Activated CD8-positive, alpha-beta T cell treated with anti-CD3 and anti-CD28 coated beads for 36 hours (primary cell): ENCODE measurements at regions not wholly inside any gene's neighbourhood (a gene's known extent, or its start where the extent isn't known, plus 50 kb on each side); places are given as distances from the start of the nearest gene placed in this dataset.

Experiments
- ATAC-seq: fragments of 200-7000 bp; cut with Tn5 transposase; one replicate; pipeline ENCODE4 v1.10.0; 2021; ENCODE audit warnings: mild to moderate bottlenecking, moderate library complexity
- CTCF ChIA-PET: fragments of 350-600 bp; sonication (Branson Sonifier 250); formaldehyde crosslinking; loops from one replicate; lab custom pipeline; 2021; ENCODE audit warnings: antibody characterized with exemption; lab: Charles Lee
- POLR2A ChIA-PET: fragments of 350-600 bp; sonication (Branson Sonifier 250); formaldehyde crosslinking; loops from one replicate; lab custom pipeline; 2021; ENCODE audit warnings: antibody characterized with exemption; lab: Charles Lee
- DNase-seq: peaks from one replicate; pipeline ENCODE4 v3.0.0-alpha.2; 2020
- H3K27ac Mint-ChIP-seq: one replicate; pipeline ENCODE4 v1.8.0; 2021; ENCODE audit warnings: mild to moderate bottlenecking, mixed read lengths
- H3K27me3 Mint-ChIP-seq: one replicate; pipeline ENCODE4 v1.8.0; 2021; ENCODE audit warnings: mixed read lengths
- H3K36me3 Mint-ChIP-seq: one replicate; pipeline ENCODE4 v1.8.0; 2021; ENCODE audit warnings: low read depth, mixed read lengths
- H3K4me1 Mint-ChIP-seq: one replicate; pipeline ENCODE4 v1.8.0; 2021; ENCODE audit warnings: low read depth, mixed read lengths
- H3K4me3 Mint-ChIP-seq: one replicate; pipeline ENCODE4 v1.8.0; 2021; ENCODE audit warnings: mild to moderate bottlenecking, moderate library complexity, mixed read lengths
- H3K9me3 Mint-ChIP-seq: one replicate; pipeline ENCODE4 v1.8.0; 2021; ENCODE audit warnings: mixed read lengths
- intact Hi-C: fragments of 100-400 bp; cut with micrococcal nuclease; formaldehyde crosslinking; loops from one replicate; pipeline ENCODE4 v1.10.0; 2022
- TF ChIP-seq, protein P1 (sequence below): fragments of 200-600 bp; IDR thresholded peaks from one replicate; pipeline ENCODE4 v1.8.0; 2022; ENCODE audit warnings: antibody characterized with exemption, mild to moderate bottlenecking

DNA sequence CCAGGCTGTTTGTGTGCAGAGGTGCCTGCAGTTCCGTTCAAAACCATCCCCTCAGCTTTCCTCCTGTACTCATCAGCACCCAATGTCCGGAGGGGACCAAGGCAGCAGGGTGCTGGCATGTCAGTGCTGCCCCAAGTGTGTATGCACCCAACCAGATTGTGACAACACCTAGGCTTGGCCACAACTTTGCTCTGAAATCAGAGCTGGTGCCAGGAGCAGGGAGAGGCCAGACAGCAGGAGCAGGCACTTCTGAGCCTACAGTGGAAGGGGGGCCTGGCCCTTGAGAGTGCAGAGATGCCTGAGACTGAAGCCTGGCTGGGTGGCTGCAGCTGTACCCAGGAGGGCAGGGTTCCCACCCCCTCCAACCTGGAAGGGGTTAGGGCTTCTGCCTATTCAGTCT, 56.5 kb upstream of the RASGEF1B start:
- Mint-ChIP-seq H3K27ac (no peak overlapping the region), H3K27me3 (no peaks in the 10 kb centered on the region), H3K4me1 (no peaks in the 10 kb centered on the region), H3K9me3 (peaks cover 9% of the 10 kb centered on the region), H3K4me3 (no peak overlapping the region), H3K36me3 (no peaks in the 10 kb centered on the region)
- no peak for DNase-seq
- CTCF ChIA-PET: no interaction called here
- POLR2A ChIA-PET: interaction anchor here (1.2 kb wide), 1 partner anchor 25 kb away, joined by 3 read pairs; no protein-coding TSS in a partner anchor
- no peak for ATAC-seq
- intact Hi-C loops: no loop called here
- TF ChIP-seq, protein P1, sequence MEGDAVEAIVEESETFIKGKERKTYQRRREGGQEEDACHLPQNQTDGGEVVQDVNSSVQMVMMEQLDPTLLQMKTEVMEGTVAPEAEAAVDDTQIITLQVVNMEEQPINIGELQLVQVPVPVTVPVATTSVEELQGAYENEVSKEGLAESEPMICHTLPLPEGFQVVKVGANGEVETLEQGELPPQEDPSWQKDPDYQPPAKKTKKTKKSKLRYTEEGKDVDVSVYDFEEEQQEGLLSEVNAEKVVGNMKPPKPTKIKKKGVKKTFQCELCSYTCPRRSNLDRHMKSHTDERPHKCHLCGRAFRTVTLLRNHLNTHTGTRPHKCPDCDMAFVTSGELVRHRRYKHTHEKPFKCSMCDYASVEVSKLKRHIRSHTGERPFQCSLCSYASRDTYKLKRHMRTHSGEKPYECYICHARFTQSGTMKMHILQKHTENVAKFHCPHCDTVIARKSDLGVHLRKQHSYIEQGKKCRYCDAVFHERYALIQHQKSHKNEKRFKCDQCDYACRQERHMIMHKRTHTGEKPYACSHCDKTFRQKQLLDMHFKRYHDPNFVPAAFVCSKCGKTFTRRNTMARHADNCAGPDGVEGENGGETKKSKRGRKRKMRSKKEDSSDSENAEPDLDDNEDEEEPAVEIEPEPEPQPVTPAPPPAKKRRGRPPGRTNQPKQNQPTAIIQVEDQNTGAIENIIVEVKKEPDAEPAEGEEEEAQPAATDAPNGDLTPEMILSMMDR: no peak

DNA sequence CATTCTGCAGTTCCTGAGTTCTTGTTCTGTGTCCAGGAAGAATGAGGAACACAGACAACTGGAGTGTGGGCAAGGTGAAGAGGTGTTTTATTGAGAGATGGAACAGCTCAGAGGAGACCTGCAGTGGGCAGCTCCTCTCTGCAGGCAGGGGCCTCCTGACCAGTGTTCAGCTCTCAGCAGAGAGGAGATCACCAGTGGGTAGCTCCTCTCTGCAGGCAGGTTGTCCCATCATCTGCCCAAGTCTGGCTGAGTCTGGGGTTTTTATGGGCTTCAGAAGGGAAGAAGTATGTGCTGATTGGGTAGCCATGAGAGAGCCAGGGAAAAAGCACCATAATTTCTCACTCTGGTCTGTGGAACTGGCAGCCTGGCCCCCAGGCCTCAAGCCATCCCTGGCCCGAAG, 56.0 kb upstream of the RASGEF1B start:
- no peaks in the 10 kb centered on the region for H3K36me3 Mint-ChIP-seq
- no peaks in the 10 kb centered on the region for H3K4me1 Mint-ChIP-seq
- DNase-seq (no peak), ATAC-seq (no peak)
- intact Hi-C loops: no loop called here
- POLR2A ChIA-PET: interaction anchor here (1.2 kb wide), 1 partner anchor 26 kb away, joined by 3 read pairs; no protein-coding TSS in a partner anchor
- no peaks in the 10 kb centered on the region for H3K27me3 Mint-ChIP-seq
- CTCF ChIA-PET: interaction anchor here (0.9 kb wide), 1 partner anchor 125 kb away, joined by 3 read pairs; no protein-coding TSS in a partner anchor
- H3K27ac Mint-ChIP-seq: no peak overlapping the region
- TF ChIP-seq, protein P1: no peak
- H3K4me3 Mint-ChIP-seq: no peak overlapping the region
- peaks cover 9% of the 10 kb centered on the region for H3K9me3 Mint-ChIP-seq

DNA sequence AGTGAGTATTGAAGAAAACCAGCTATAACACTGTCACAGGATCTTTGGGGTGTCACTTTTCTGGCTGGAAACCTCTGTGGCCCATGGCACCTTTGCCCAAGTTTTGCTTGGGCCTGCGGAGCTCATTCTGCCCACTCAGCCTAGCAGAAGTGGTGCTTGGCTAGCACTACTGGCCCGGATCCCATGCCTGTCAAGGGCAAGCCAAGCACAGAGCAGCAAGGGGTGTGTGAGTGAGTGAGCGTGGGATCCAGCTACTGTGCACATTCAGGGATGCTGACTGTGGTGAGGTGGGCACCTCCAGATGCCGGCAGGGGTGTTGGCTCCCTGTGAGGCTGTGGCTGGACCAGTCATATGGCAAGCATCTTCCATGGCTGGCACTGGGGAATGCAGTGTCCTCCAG, 55.4 kb upstream of the RASGEF1B start:
- ATAC-seq: no peak
- Mint-ChIP-seq H3K36me3 (no peaks in the 10 kb centered on the region), H3K4me1 (no peaks in the 10 kb centered on the region), H3K27ac (no peak overlapping the region), H3K27me3 (no peaks in the 10 kb centered on the region), H3K9me3 (peaks cover 9% of the 10 kb centered on the region), H3K4me3 (no peak overlapping the region)
- TF ChIP-seq, protein P1: no peak
- intact Hi-C loops: no loop called here
- POLR2A ChIA-PET: interaction anchor here (1.2 kb wide), 1 partner anchor 26 kb away, joined by 3 read pairs; no protein-coding TSS in a partner anchor
- CTCF ChIA-PET: interaction anchor here (0.9 to 1.3 kb wide), 2 partner anchors 60 to 125 kb away, joined by 3 to 6 read pairs; no protein-coding TSS in a partner anchor
- DNase-seq: no peak

DNA sequence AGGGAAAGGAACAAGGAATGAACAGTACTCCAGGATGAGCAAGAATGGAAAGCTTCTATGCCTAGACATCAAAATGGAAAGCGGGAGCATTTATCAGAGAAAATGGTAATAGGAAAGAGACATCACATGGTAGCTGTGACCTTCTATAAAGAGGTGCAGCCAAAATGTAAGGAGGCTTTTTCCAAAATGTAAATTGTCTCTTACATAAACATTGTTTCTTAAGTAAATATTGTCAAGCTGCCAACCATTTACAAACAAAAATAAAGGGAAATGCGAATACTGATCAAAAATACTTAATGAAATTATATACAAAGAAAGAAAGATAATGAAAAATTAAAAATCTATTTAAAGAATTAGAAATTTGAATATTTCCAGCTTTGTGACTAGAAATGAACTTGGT, 55.0 kb upstream of the RASGEF1B start:
- H3K4me1 Mint-ChIP-seq: no peaks in the 10 kb centered on the region
- POLR2A ChIA-PET: no interaction called here
- ATAC-seq (no peak), DNase-seq (no peak)
- no peaks in the 10 kb centered on the region for H3K27me3 Mint-ChIP-seq
- no peak overlapping the region for H3K27ac Mint-ChIP-seq
- TF ChIP-seq, protein P1: no peak
- intact Hi-C loops: no loop called here
- CTCF ChIA-PET: interaction anchor here (1.3 kb wide), 1 partner anchor 59 kb away, joined by 6 read pairs; no protein-coding TSS in a partner anchor
- H3K9me3 Mint-ChIP-seq: peaks cover 9% of the 10 kb centered on the region
- H3K4me3 Mint-ChIP-seq: no peak overlapping the region
- no peaks in the 10 kb centered on the region for H3K36me3 Mint-ChIP-seq

DNA sequence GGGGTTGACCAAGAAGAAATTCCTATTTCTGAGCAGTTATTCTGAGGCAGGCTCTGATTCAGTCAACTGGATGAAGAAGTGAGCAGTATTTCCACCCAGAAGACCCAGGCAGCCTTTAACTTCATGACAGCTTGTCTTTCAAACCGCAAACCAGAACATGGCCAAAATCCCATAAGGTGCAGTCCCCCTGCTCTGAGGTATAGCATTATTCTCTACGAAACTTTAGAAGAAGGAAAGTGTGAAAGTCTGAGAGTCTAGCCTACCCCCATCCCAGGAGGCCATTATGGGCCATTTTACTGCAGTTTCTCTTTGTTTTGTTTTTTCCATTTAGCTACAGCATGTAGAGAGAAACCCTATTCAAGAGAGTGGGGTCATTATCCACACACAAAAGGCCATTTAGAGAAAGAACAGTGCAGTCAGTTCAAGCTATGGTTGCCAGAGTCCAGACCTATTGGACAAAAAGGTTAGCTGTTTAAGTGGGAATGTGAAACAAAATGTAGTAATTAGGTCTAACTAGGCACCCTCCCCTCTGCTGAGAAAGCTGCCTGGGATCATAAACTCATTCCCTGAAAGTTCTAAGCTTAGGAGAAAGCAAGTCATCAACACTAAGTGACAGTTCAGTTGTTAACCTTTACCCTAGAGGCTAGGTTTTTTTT, 52.1 kb upstream of the RASGEF1B start:
- Mint-ChIP-seq H3K36me3 (no peaks in the 10 kb centered on the region), H3K27ac (no peak overlapping the region), H3K4me3 (no peak overlapping the region), H3K4me1 (peaks cover under 1% of the 10 kb centered on the region), H3K9me3 (peaks cover 9% of the 10 kb centered on the region), H3K27me3 (no peaks in the 10 kb centered on the region)
- DNase-seq (no peak), ATAC-seq (no peak)
- TF ChIP-seq, protein P1: no peak
- intact Hi-C loops: no loop called here
- ChIA-PET CTCF (interaction anchor here (0.6 to 0.9 kb wide), 2 partner anchors 10 to 17 kb away, joined by 3 read pairs; no protein-coding TSS in a partner anchor), POLR2A (interaction anchor here (0.6 to 1.0 kb wide), 2 partner anchors 27 to 57 kb away, joined by 3 read pairs; no protein-coding TSS in a partner anchor)
